HG03039 (cell line): ENCODE measurements at regions not wholly inside any gene's neighbourhood (a gene's known extent, or its start where the extent isn't known, plus 50 kb on each side); places are given as distances from the start of the nearest gene placed in this dataset.

Experiments
- ATAC-seq: cut with Tn5 transposase; IDR thresholded peaks from one replicate; pipeline ENCODE4 v1.9.1; 2021; ENCODE audit warnings: mild to moderate bottlenecking, moderate library complexity; ENCODE audit not compliant: unreplicated experiment

GRCh38 chr10:78794736-78795455 is 273.9 kb upstream of the ZMIZ1 start:
- ATAC-seq: no peak

- ATAC-seq: no peak
Observed at GRCh38 chr10:78798976-78799730, 269.6 kb upstream of the ZMIZ1 start.

GRCh38 chr10:78800006-78800405 is 268.8 kb upstream of the ZMIZ1 start:
- no peak for ATAC-seq

GRCh38 chr10:78800535-78801320 is 268.0 kb upstream of the ZMIZ1 start:
- ATAC-seq: no peak

GRCh38 chr10:78802431-78802830 is 266.3 kb upstream of the ZMIZ1 start:
- ATAC-seq: no peak

GRCh38 chr10:78802866-78803265 is 265.9 kb upstream of the ZMIZ1 start:
- ATAC-seq: no peak

GRCh38 chr10:78803710-78804109 is 265.1 kb upstream of the ZMIZ1 start:
- no peak for ATAC-seq

GRCh38 chr10:78804411-78805032 is 264.2 kb upstream of the ZMIZ1 start:
- no peak for ATAC-seq

GRCh38 chr10:78805176-78805575 is 263.6 kb upstream of the ZMIZ1 start:
- ATAC-seq: no peak

- no peak for ATAC-seq
Observed at GRCh38 chr10:78806681-78807221, 262.0 kb upstream of the ZMIZ1 start.

GRCh38 chr10:78807504-78808203 is 261.1 kb upstream of the ZMIZ1 start:
- no peak for ATAC-seq

GRCh38 chr10:78808286-78808685 is 260.5 kb upstream of the ZMIZ1 start:
- ATAC-seq: no peak

- no peak for ATAC-seq
Observed at GRCh38 chr10:78808736-78809367, 259.9 kb upstream of the ZMIZ1 start.

GRCh38 chr10:78811174-78811573 is 257.6 kb upstream of the ZMIZ1 start:
- ATAC-seq: no peak

- ATAC-seq: no peak
Observed at GRCh38 chr10:78812571-78813318, 256.0 kb upstream of the ZMIZ1 start.

- ATAC-seq: no peak
Observed at GRCh38 chr10:78813526-78813925, 255.2 kb upstream of the ZMIZ1 start.

GRCh38 chr10:78813998-78814399 is 254.8 kb upstream of the ZMIZ1 start:
- ATAC-seq: no peak

- no peak for ATAC-seq
Observed at GRCh38 chr10:78814407-78814806, 254.4 kb upstream of the ZMIZ1 start.

GRCh38 chr10:78815702-78816334 is 252.9 kb upstream of the ZMIZ1 start:
- ATAC-seq: no peak
